Left lung (tissue), 4 donors: ENCODE measurements at regions not wholly inside any gene's neighbourhood (a gene's known extent, or its start where the extent isn't known, plus 50 kb on each side); places are given as distances from the start of the nearest gene placed in this dataset.

Source experiments
- ATAC-seq: fragments of 200-7000 bp; cut with Tn5 transposase; one replicate; pipeline ENCODE4 v1.9.1; 2020; ENCODE audit warnings: moderate library complexity
- DNase-seq, 4 donors: peaks; one replicate each; pipeline ENCODE4 v3.0.0-alpha.2; 2013 to 2020
- H3K27ac ChIP-seq, 2 donors: fragments of 200-600 bp; sonication (generic) in 1 of 2; one replicate each; pipeline versions ENCODE4 v1.5.0 to v1.8.0; 2020 to 2021
- H3K27me3 ChIP-seq, 2 donors: fragments of 200-600 bp; sonication (generic) in 1 of 2; one replicate each; pipeline versions ENCODE4 v1.5.0 to v1.8.0; 2020 to 2021
- H3K36me3 ChIP-seq, 2 donors: fragments of 200-600 bp; sonication (generic) in 1 of 2; one replicate each; pipeline versions ENCODE4 v1.5.0 to v1.8.0; 2020 to 2021
- H3K4me1 ChIP-seq, 2 donors: fragments of 200-600 bp; one replicate each; pipeline ENCODE4 v1.8.0; 2021
- H3K4me3 ChIP-seq, 2 donors: fragments of 200-600 bp; sonication (generic) in 1 of 2; one replicate each; pipeline versions ENCODE4 v1.5.0 to v1.8.0; 2020 to 2021; ENCODE audit warnings: mild to moderate bottlenecking in 1 of 2
- H3K9me3 ChIP-seq, 2 donors: fragments of 200-600 bp; sonication (generic) in 1 of 2; one replicate each; pipeline versions ENCODE4 v1.5.0 to v1.8.0; 2020 to 2021
- intact Hi-C, 2 donors: fragments of 100-400 bp; cut with DNase I; formaldehyde crosslinking; loops; one replicate each; pipeline versions ENCODE4 v1.11.2 to v1.14.2; 2022
- TF ChIP-seq, protein P1 (sequence below), 2 donors: fragments of 200-600 bp; sonication (generic) in 1 of 2; IDR thresholded peaks; one replicate each; pipeline versions ENCODE4 v1.5.0 to v1.8.0; 2021; ENCODE audit warnings: antibody characterized with exemption in 2 of 2
- donor health status: DM: no; HTN: yes; CAD: no.
- donor health status: DM: no; HTN: no; CAD: no.

DNA sequence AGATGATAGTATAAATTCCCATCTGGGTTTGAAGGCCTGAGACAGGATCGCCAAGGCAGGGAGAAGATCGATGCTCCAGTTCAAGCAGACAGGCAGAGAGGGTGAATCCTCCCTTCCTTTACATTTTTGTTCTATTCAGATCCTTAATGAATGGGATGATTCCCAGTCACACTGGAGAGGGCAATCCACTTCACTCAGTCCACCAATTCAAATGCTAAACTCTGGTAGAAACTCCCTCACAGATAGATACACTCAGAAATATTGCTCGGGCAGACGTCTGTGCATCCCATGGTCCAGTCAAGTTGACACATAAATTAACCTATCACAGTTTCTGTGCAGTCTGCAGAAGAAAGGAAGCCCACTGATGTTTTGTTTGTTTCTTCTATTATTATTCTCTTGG, 193.1 kb upstream of the ZNF462 start:
- no peaks in the 10 kb centered on the region for H3K36me3 ChIP-seq
- intact Hi-C loops, result no loop called here
- no peaks in the 10 kb centered on the region for H3K4me1 ChIP-seq
- no peaks in the 10 kb centered on the region for H3K27me3 ChIP-seq
- TF ChIP-seq, protein P1, sequence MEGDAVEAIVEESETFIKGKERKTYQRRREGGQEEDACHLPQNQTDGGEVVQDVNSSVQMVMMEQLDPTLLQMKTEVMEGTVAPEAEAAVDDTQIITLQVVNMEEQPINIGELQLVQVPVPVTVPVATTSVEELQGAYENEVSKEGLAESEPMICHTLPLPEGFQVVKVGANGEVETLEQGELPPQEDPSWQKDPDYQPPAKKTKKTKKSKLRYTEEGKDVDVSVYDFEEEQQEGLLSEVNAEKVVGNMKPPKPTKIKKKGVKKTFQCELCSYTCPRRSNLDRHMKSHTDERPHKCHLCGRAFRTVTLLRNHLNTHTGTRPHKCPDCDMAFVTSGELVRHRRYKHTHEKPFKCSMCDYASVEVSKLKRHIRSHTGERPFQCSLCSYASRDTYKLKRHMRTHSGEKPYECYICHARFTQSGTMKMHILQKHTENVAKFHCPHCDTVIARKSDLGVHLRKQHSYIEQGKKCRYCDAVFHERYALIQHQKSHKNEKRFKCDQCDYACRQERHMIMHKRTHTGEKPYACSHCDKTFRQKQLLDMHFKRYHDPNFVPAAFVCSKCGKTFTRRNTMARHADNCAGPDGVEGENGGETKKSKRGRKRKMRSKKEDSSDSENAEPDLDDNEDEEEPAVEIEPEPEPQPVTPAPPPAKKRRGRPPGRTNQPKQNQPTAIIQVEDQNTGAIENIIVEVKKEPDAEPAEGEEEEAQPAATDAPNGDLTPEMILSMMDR (IDR thresholded peaks at IDR 0.05), result no peak
- no peak overlapping the region for H3K4me3 ChIP-seq
- H3K9me3 ChIP-seq, result no peaks in the 10 kb centered on the region
- no peak for DNase-seq
- ATAC-seq, result no peak
- no peak overlapping the region for H3K27ac ChIP-seq

DNA sequence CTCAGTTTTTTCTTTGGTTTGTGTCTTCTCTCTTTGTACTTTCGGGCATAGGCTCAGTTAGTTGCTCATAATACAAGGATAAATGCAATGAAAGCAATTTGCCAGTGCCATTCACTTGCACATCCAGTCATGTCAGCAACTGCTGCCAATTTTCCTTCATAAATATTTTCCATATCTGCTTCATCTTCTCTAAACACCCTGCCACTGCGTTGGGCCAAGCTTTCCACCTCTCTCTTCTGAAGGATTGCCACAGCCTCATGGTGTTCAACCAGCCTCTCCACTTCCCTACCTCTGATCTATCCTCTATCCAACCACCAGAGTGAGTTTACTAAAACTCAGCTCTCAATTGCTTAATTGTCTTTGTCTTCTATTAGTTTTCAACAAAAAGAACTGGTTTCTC, 192.5 kb upstream of the ZNF462 start:
- Histone ChIP-seq H3K4me3 (no peak overlapping the region), H3K36me3 (no peaks in the 10 kb centered on the region), H3K27me3 (no peaks in the 10 kb centered on the region), H3K9me3 (no peaks in the 10 kb centered on the region), H3K4me1 (no peaks in the 10 kb centered on the region), H3K27ac (no peak overlapping the region)
- intact Hi-C loops, result no loop called here
- TF ChIP-seq, protein P1 (IDR thresholded peaks at IDR 0.05), result no peak
- DNase-seq (no peak), ATAC-seq (no peak)

DNA sequence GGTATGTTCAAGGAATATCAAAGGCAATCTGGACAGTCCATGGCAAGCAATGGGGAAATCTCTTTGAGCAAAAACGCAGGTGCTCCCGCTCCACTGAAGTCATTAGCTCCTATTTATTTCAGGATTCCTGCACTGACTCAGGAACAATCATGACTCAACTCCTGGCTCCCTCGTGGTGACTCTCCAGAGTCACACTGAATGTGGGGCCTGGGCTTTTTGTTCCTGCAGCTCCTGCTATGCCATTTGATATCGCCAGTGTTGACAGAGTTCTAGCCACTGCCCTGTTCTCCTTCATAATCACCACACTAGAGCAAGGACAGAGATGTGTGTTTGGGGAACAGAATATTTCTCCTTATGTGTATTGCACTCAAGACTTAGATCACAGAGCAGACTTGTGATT, 187.2 kb upstream of the ZNF462 start:
- ATAC-seq, result no peak
- intact Hi-C loops, result no loop called here
- H3K27me3 ChIP-seq, result no peaks in the 10 kb centered on the region
- TF ChIP-seq, protein P1 (IDR thresholded peaks at IDR 0.05), result no peak
- H3K27ac ChIP-seq, result no peak overlapping the region
- H3K9me3 ChIP-seq, result no peaks in the 10 kb centered on the region
- DNase-seq, result no peak
- no peaks in the 10 kb centered on the region for H3K4me1 ChIP-seq
- H3K36me3 ChIP-seq, result no peaks in the 10 kb centered on the region
- H3K4me3 ChIP-seq, result no peak overlapping the region

DNA sequence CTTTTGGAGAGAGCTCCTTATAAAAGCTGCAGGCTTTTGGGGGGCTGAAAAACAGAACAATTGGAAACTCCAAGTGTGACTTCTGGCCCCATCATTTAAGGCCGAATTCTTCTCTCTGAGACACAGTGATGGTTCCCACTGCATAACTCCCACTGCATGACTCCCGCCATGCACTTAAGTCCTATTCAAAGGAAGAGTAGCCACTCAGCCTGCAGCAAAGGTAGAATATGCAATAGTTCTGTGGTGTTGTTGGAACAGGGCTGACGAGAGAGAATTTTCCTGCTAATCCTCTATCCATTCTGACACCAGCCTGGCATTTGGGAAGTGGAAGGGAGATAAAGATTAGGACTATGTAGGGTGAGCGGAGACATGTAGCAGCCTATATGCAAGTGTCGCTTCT, 185.6 kb upstream of the ZNF462 start:
- Histone ChIP-seq H3K9me3 (no peaks in the 10 kb centered on the region), H3K4me1 (no peaks in the 10 kb centered on the region)
- intact Hi-C loops, result no loop called here

DNA sequence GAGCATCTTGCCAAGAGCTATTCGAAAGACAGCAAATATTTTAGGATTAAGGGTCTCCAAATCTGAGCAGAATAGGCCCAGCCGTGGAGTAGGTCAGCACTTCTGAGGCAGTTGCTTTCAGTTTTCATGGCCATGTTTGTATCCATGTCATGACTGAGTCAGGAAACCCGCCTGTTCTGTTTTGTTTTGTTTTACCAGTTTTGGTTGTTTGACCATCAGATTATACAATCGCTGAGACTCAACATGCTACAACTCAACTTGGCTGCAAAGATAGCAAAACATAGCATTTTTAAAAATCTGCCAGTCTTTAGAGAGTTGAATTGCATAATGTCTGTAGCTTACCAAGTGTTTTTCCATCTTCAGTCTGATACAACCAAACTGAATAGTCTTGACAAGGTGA, 185.1 kb upstream of the ZNF462 start:
- intact Hi-C loops, result no loop called here
- no peak for DNase-seq
- no peaks in the 10 kb centered on the region for H3K4me1 ChIP-seq

More for the DNA sequence above, 185.6 kb upstream of the ZNF462 start:
- Histone ChIP-seq H3K4me3 (no peak overlapping the region), H3K27me3 (no peaks in the 10 kb centered on the region), H3K36me3 (no peaks in the 10 kb centered on the region), H3K27ac (no peak overlapping the region)
- DNase-seq, result no peak
- ATAC-seq, result no peak
- TF ChIP-seq, protein P1 (IDR thresholded peaks at IDR 0.05), result no peak

More for the DNA sequence above, 185.1 kb upstream of the ZNF462 start:
- H3K36me3 ChIP-seq, result no peaks in the 10 kb centered on the region
- H3K4me3 ChIP-seq, result no peak overlapping the region
- no peaks in the 10 kb centered on the region for H3K27me3 ChIP-seq
- no peak for ATAC-seq
- TF ChIP-seq, protein P1 (IDR thresholded peaks at IDR 0.05), result no peak
- H3K27ac ChIP-seq, result no peak overlapping the region
- H3K9me3 ChIP-seq, result no peaks in the 10 kb centered on the region
